ENCODE measurements at regions not wholly inside any gene's neighbourhood (a gene's known extent, or its start where the extent isn't known, plus 50 kb on each side); places are given as distances from the start of the nearest gene placed in this dataset.

- no peak for TF ChIP-seq CTCF (IDR thresholded peaks at IDR 0.05; ENCODE audit: insufficient read depth, low read length)
- peak; percentile 31 for DNase-seq (ENCODE audit: low read depth)
- H3K4me3 ChIP-seq (ENCODE audit: low read depth, low read length), result no peak overlapping the region
Measured at GRCh38 chr1:218200979-218201378, 84.1 kb upstream of the RRP15 start.

GRCh38 chr1:218201601-218202000, 83.5 kb upstream of the RRP15 start:
- no peak for DNase-seq (ENCODE audit: low read depth)
- no peak overlapping the region for H3K4me3 ChIP-seq (ENCODE audit: low read depth, low read length)
- TF ChIP-seq CTCF (IDR thresholded peaks at IDR 0.05; ENCODE audit: insufficient read depth, low read length), result no peak

GRCh38 chr1:218205721-218206120, 79.4 kb upstream of the RRP15 start:
- no peak for TF ChIP-seq CTCF (IDR thresholded peaks at IDR 0.05; ENCODE audit: insufficient read depth, low read length)

GRCh38 chr1:218207194-218207593, 77.9 kb upstream of the RRP15 start:
- TF ChIP-seq CTCF (IDR thresholded peaks at IDR 0.05; ENCODE audit: insufficient read depth, low read length), result no peak
- peak; percentile 9 for DNase-seq (ENCODE audit: low read depth)
- H3K4me3 ChIP-seq (ENCODE audit: low read depth, low read length), result no peak overlapping the region

More at GRCh38 chr1:218205721-218206120, 79.4 kb upstream of the RRP15 start:
- DNase-seq (ENCODE audit: low read depth), result no peak
- H3K4me3 ChIP-seq (ENCODE audit: low read depth, low read length), result no peak overlapping the region

- peak; percentile 82 for DNase-seq (ENCODE audit: low read depth)
- no peak for TF ChIP-seq CTCF (IDR thresholded peaks at IDR 0.05; ENCODE audit: insufficient read depth, low read length)
- H3K4me3 ChIP-seq (ENCODE audit: low read depth, low read length), result no peak overlapping the region
Measured at GRCh38 chr1:218209351-218209861, 75.7 kb upstream of the RRP15 start.

GRCh38 chr1:218211241-218211640, 73.9 kb upstream of the RRP15 start:
- no peak for TF ChIP-seq CTCF (IDR thresholded peaks at IDR 0.05; ENCODE audit: insufficient read depth, low read length)
- no peak overlapping the region for H3K4me3 ChIP-seq (ENCODE audit: low read depth, low read length)
- peak; percentile 42 for DNase-seq (ENCODE audit: low read depth)

GRCh38 chr1:218217040-218217439, 68.1 kb upstream of the RRP15 start:
- no peak overlapping the region for H3K4me3 ChIP-seq (ENCODE audit: low read depth, low read length)
- TF ChIP-seq CTCF (IDR thresholded peaks at IDR 0.05; ENCODE audit: insufficient read depth, low read length), result no peak
- DNase-seq (ENCODE audit: low read depth), result no peak

All from fibroblast of the aortic adventitia (primary cell).